Choroid plexus epithelial cell (primary cell): ENCODE measurements at regions not wholly inside any gene's neighbourhood (a gene's known extent, or its start where the extent isn't known, plus 50 kb on each side); places are given as distances from the start of the nearest gene placed in this dataset.
A peak's percentile ranks its signal among the peaks of the same experiment; 100 is the strongest.

Source experiments
- DNase-seq: peaks from one replicate; pipeline ENCODE4 v3.0.0-alpha.2; 2010; ENCODE audit warnings: low read depth
- H3K4me3 ChIP-seq: 2 replicates; pipeline ENCODE4 v1.5.1; 2011; ENCODE audit warnings: low read depth, mild to moderate bottlenecking, control low read depth, low read length, moderate library complexity
- CTCF ChIP-seq: conservative IDR thresholded peaks from 2 replicates; pipeline ENCODE4 v1.5.1; 2011; ENCODE audit warnings: low read depth, mild to moderate bottlenecking, control low read depth, inconsistent platforms, low read length, moderate library complexity

- TF ChIP-seq CTCF = no peak
- no peak overlapping the region for H3K4me3 ChIP-seq
- DNase-seq = no peak
Measured at GRCh38 chr10:36148207-36148606, 506.1 kb upstream of the FZD8 start.

- DNase-seq = no peak
- no peak for TF ChIP-seq CTCF
- H3K4me3 ChIP-seq = no peak overlapping the region
Measured at GRCh38 chr10:36147529-36147928, 505.4 kb upstream of the FZD8 start.

GRCh38 chr10:36141856-36142560 lies 499.9 kb upstream of the FZD8 start:
- no peak overlapping the region for H3K4me3 ChIP-seq
- TF ChIP-seq CTCF = no peak
- peak; percentile 12 for DNase-seq

- no peak for TF ChIP-seq CTCF
- no peak overlapping the region for H3K4me3 ChIP-seq
- no peak for DNase-seq
Measured at GRCh38 chr10:36129051-36129450, 487.0 kb upstream of the FZD8 start.

- no peak for TF ChIP-seq CTCF
- no peak for DNase-seq
- H3K4me3 ChIP-seq = no peak overlapping the region
Measured at GRCh38 chr10:36126076-36126475, 484.0 kb upstream of the FZD8 start.

- no peak for DNase-seq
- no peak overlapping the region for H3K4me3 ChIP-seq
- no peak for TF ChIP-seq CTCF
Measured at GRCh38 chr10:36119455-36119854, 477.4 kb upstream of the FZD8 start.

GRCh38 chr10:36118314-36118713 lies 476.2 kb upstream of the FZD8 start:
- H3K4me3 ChIP-seq = no peak overlapping the region
- TF ChIP-seq CTCF = no peak
- no peak for DNase-seq
